ENCODE measurements at regions not wholly inside any gene's neighbourhood (a gene's known extent, or its start where the extent isn't known, plus 50 kb on each side); places are given as distances from the start of the nearest gene placed in this dataset.

DNA sequence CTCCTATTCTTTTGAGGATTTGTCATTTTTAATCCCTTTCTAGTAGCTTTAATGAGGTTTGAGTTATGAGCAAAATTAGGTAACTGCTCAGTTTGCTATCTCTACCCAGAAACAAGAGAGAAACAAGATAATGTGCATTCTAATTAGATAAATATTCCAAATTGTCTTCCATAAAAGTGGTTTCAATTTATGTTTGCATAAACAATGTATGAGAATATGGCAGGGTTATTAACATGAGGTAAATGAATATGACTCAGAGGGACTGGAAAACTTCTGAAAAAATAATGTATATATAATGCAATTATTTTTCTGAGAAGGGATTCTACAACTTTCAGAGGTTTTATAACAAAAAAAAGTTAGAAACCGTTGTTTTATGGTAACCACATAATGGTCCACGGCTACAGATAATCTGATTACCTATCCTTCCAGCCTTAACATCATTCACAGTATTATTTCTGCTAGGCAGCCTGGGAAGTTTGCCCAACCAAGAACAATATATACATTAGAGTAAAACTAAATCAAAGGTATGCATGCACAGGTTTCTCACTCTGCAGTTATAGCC is 101.2 kb downstream of the CRPPA start:
- no peak for DNase-seq (ENCODE audit: low read depth, low spot score)

DNA sequence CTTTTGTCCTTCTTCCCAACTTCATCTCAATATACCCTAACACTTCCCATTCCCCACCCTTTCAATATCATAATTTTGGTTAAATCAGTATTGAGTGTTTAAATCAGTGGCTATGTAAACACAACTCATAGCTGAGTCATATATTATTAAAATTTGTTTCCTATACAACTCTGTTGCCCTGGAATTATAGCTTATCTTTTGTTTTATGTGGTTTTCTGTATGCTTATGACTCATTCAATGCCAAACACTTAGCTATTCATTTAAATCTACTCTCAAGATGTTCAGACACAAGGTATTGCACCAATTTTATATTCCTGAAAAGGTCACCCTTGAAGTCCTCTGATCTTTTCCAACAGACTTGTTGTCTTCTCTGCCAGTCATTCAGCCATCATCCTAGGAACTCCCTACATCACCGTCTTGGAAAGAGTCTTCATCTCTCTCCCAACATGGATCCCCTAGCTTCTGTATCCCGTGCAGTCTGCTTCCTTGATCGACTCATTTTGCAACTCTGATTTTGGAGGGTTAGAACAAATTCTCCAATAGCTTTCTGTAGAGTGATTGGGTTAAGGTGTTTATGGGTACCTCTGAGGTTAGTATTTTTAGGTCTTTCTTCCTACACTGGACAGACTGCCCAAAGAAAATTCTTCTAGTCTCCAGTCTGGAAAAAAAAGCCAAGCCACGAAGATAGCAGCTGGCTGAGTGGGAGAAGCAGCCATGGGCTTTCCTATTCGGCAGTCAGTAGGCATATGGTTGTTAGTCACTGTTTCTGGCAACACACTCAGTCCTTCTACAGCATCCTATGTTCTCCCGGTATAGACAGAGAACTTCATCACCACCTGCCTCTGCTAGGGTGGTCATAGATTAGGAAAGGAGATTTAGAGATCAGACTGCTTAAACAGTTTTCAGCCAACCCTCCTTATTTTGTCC is 102.1 kb downstream of the CRPPA start:
- DNase-seq (ENCODE audit: low read depth, low spot score), result no peak

DNA sequence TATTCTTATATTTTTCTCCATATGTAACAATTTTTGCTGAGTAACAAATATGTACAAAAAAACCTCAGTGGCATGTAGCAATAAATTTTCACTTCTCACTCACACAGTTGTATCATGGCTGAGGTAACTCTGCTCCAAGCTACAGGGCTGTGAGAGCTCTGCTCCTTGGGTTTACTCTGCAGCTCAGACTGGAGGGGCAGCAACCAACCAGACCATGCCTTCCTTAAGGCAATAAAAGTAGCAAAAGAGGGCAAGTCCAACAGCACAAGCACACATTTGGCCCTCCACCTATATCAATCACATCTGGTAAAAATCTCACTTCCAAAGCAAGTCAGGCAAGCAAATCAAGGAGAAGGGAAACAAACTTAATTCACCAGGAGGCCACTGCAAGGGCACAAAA is 102.9 kb downstream of the CRPPA start:
- no peak for DNase-seq (ENCODE audit: low read depth, low spot score)

DNA sequence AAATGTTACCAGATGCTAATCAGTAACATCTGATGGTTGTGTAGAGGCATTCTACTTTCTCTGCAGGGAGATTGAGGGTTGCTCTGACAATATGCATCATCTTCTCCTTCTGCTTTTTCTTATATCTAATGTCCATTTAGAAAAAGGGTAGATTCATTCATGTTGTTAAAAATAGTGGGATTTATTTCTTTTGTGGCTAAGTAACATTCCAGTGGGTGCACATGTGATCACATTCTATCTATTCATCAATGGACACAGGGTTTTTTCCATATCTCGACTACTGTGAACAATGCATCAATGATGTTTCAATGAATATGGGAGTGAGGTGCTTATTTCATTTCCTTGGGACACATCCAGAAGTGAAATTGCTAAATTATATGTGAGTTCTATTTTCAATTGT is 103.9 kb downstream of the CRPPA start:
- no peak for DNase-seq (ENCODE audit: low read depth, low spot score)

DNA sequence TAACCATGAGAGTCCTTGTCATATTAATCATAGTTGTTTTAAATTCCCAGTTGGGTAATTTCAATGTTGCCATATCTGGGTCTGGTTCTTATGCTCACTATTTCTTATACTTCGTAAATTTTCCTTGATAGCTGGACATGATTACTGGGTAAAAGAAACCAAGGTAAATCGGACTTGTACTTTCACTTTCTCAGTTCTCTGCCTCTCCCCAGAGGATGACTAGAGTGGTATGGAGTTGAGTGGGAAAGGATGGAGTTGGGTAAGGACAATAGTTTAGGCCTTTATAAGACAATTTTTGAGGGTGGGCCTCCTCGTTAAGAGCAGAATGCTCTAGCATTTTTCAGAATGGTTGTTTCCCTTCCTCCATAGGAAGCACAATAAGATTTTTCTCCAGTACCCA is 106.1 kb downstream of the CRPPA start:
- DNase-seq (ENCODE audit: low read depth, low spot score), result no peak

DNA sequence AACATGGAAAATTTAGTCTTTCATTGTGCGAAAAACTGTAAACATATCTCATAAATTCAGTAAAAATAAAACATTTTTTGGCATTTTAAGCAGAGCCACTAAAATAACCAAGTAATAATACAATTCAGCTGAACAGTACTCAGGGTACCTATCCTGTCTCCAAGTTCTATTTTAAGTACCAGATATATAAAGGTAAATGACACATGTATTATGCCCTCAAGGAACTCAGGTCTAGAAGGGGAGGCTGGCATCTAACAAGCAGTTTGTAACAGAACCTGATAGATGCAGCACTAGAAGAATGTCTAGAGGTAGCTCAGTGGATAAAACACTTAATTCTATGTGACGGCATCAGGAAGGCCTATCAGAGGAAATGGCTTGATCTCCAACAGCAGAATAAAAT is 112.2 kb downstream of the CRPPA start:
- DNase-seq (ENCODE audit: low read depth, low spot score), result no peak

DNA sequence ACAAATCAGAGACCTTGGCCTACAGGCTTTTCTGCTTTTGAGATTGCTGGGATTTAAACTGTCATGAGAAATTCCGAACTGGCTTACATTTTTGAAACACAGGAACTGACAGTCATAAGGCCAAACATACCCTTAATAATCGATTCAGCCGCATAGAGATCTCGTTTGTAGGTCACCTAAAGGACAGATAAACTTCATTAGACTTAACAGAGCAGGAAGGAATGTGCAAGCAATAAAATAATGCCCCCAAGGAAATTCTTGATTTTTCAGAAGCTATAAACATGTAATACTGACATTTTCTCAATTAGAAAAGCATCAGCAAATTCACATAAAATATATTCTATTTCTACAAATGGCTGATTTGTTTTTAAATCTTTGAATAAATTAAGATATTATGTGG is 120.0 kb downstream of the CRPPA start:
- no peak for DNase-seq (ENCODE audit: low read depth, low spot score)

DNA sequence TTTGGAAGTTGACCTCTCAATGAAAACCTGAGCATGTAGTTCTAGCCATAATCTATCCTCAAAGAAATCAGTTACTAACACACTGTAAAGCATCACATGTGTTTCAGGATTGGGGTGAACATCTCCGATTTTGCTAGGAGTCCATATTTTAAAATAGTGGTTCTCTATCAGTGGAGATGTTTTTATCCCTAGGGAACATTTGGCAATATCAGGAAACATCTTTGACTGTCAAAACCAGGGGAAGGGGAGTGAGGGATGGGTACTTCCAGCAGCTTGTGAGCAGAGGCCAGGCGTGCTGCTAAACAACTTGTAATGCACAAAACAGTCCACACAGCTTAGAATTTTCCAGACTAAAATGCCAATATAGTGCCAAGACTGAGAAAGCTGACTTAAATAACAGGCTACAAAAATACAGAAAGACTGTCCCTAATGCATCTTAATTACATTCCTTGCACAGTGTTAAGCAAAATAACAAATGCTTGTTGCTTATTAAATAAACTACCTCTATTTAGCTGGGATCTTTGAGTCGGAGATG is 120.9 kb downstream of the CRPPA start:
- no peak for DNase-seq (ENCODE audit: low read depth, low spot score)

DNA sequence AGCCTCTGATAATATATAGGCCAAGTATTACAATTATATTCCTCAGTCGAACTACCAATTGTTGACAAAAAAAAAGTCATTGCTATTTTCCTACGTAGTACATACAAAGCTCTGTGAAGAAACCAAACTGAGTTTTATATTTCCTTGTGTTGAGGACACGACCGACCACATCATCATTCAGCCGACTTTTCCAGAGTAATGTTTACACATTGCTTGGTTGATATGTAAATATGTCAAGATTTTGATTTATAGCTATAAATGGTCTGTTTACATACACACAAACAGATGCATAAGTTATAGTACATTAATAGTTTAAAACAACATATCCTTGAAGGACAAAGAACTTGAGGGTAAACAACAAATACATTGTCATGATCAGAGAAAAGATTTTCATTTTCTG is 121.5 kb downstream of the CRPPA start:
- no peak for DNase-seq (ENCODE audit: low read depth, low spot score)

DNA sequence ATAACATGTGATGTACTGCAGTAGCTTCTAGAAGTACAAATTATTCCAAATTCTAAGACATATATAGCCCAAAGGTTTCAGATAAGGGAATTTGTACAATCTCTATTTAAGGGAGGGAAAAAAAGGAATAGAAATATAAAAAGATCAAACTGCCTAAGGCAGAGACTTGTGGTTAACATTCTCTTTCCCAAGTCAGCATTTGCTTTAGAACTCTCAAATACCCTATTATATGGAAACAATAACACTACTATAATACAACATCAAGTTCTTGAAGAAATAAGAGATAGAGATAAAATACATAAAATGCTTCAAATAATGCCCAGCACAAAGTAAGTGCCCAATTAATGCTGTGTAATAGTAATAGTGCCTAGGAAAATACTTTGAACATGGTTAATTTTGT is 123.1 kb downstream of the CRPPA start:
- no peak for DNase-seq (ENCODE audit: low read depth, low spot score)

DNA sequence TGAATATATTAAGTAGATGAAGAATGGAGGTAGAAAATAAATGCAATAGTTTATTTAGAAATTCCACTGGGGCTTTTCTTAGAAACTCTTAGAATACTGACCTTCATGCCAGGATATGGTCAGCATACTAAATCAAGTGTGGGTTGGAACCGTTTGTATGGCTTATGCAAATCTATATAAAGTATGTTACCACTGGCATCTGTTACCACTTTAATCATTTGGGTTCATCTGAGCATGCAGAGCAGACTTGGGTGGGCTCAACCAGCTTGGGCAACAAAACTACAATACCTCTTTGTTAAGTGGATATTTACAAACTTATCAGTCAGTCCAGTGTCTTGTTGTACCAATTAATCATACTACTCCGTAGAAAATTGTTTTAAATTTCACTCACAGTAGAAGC is 125.8 kb downstream of the CRPPA start:
- no peak for DNase-seq (ENCODE audit: low read depth, low spot score)

DNA sequence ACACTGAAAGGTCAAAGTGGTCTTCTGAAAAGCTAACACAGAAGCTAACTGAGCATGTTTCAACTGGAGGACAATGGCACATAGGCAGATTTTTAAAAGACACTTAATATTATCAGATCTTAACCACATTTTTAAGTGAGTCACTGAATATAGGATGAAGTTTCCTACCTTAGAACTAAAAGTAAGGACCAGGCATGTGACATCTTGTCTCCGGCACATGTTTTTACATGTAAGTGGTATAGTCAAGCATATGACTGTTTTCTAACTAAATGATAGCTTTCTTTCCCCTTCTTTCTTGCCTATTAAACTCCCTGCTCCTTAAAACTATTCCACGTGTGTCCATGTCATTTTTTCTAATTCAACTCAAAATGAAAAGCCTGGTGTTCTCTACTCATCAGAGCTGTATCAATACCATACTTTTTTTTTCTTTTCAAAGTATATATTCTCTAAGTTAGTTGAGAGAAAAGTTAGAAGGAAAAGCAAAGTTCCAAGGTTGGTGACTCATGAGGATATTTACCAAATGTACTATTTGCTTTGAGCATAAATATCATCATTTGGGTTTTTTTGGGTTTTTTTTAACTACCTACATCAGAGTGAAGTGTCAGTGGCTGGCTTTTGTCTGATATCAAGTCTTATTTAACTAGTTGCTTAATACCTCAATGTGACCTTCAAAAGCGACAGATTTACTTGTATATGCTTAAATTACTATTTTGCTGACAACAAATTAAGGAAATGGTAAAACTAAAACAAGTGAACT is 127.5 kb downstream of the CRPPA start:
- no peak for DNase-seq (ENCODE audit: low read depth, low spot score)

DNA sequence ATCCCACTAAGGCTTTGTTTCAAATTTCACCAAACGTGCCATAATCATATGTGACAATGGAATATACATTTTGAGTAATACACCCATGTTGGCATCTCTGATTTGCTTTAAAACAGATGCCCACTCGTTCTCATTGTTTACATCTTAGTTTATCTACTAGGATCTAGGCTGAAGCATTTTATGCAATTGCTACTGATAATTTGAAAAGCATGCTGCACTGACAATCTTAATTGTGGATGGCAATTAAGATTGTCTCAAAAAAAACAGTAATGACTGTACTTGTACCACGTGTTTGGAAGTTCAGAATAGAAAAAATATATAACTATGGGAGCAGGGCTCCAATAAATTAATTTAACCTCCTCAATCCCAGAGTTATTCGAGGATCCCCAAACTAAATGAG is 136.8 kb downstream of the CRPPA start:
- DNase-seq (ENCODE audit: low read depth, low spot score), result no peak

DNA sequence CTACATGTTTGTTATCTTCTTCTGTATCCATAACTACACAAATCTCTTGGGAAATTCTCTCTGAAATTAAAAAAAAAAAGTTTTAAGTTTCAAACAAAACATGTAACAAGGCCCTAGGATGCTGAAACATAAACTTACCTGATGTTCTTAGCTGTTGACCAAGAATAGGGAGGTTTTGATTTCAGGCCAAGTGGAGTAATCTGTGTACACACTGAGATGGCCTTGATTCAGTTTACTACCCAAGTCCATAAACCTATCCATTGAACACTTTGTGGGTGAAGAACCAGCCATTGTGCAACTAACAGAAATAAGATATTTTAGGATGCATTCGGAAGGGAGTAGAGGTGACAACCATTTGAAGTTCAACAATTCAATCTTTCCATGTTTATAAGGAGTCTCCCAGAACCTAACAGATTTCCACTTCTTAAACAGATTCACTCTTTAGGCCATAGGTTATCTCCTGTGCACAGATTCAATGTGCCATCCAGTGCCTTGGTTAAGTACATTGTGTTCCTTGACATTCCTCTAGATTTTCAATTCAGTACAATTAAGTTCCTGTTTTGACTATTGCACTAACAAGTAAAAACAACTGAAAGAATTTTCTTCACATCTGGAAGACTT is 143.1 kb downstream of the CRPPA start:
- DNase-seq (ENCODE audit: low read depth, low spot score), result no peak

DNA sequence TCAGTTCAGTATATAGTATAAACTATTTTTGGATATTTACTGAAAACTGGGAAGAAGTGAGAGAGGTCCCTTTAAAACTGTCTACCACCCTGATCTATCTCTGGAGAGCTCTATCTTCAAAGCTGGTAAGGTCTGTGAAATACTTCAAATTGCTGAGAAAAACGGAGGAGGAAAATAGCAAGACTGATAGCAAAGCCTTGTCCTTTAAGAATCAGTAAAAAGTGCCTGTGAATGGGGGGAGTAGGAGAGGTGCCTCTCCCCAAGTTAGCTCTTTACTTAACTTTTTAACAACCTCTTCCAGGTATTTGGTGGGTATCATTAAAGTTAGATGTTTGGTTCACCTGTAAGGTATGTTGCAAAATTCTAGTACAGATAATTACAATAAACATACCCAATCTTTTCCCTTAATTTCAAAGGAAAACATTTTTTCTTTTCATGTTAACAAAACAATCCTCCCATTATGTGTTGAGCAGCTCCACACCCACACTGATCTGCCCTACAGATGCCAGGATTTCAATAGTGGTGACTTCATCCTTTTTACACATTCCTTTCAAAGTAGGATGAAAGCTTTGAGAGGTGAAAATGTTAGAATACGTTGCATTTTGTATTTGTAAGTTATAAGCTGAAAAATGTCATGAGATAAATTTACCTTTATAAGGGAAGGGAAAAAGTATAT is 149.2 kb downstream of the CRPPA start:
- DNase-seq (ENCODE audit: low read depth, low spot score), result no peak

DNA sequence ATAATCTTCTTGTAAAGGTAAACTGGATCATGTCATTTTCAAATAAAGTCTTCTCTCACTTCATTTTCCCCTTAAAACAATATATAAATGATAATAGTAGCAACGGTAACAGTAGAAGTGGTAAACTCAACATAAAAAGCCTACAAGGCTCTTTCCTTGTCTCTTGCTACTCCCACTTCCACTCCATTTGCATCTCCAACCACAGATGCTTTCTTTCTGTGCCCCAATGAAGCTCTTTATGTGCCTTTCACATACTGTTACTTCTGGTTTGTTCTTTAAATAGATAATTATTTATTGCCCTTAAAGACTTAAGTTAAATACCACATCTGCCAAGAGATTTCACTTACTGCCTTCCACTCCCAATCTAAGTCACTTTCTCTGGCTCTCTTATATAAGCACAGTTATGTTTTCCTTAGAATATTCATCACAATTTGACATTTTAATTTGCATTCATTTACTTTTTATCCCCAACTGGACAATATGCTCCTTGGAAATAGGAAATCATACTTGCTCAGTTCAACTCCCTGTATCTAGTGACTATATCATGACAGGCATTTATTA is 149.9 kb downstream of the CRPPA start:
- DNase-seq (ENCODE audit: low read depth, low spot score), result no peak

DNA sequence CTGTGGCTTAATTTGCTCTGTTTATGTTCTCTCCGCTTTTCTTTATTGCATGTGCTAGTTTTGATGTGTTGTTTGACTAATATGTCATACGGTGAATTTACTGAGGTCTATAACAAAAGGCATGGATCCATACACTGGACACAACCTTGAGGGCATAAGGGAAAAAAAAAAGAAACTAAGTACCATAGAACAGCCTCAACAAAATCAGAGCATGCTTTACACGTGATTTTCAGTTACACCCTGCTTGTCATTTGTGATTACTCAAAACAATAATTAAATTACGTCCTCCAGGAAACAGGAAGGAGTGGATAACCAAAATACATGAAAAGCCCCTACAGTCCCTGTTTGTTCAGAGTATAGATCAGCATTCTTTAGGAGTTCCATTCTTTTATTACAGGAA is 150.5 kb downstream of the CRPPA start:
- no peak for DNase-seq (ENCODE audit: low read depth, low spot score)

DNA sequence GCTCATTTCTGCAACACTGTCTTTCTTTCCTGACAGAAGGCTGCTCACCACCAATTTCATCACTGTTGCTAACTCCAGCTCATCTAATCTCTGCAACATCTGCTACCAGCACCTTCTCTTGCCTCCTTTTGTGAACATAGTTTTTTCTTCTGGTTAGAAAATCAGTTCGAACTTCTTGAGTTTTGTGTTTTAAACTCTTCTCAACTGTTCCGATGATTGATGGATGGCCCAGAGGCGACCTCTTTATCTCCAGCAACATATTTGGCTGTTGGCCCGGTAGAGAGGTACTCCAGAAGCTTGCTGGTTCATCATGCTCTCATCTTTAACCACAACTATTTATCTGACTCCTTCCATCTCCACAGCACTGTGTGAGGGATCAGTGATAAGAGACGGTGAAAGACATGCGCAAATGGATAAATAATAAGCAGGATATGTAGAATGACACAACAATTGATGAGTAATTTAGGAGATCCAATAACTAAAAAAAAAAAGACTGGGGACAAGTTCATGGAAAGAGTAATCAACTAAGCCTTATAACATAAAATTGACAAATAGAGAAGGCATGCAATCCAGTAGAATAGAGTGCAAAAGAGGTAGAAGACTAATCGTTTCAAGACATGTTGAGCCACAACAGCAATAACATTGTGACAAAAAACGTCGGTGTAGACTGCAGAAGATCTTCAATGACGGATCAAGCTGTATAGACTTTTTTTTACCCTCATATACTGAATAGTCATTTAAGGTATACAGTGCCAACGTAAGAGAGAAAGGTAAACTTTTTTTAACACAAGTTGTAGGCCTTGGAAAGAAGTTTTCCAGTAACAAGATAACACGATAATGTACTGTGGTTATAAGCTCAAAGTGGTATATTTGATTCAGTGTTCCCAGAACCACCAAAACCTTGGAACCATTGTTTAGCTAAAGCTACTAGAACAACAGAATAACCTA is 152.2 kb downstream of the CRPPA start:
- no peak for DNase-seq (ENCODE audit: low read depth, low spot score)

DNA sequence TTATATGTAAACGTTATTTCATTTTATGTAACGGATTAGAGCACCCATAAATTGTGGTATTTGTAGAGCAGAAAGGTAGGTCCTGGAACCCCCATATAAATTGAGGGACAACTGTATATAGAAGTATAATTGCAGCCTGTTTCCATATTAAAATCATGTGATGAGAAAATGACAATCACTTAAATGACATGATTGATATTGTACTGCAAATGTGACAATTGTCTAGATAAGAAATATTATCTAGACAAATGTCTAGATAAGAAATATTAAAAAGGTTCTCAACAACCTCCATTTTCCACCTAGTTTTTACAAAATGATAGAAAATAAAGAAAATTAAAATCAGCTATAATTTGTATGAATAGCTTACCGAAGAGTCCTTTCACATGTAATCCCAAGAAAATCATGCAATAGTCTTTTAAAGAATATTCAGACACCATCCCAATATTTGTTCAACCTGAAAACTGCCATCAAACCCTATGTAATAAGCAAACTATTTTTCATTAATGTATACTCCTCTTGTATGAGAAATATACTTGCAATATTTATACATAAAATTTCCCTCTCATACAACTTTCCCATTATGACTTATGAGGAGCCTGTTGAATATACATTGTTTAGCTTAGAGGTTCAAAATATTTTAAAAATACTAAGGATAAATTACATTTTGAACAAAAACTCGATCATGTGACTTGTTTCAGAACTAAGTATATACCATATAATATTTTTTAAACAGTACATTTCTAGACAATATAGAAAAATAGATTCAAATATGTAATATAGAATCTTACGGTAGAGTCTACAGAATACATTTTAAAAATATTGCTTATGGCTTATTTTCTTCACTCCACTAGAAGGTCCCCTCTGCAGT is 153.2 kb downstream of the CRPPA start:
- no peak for DNase-seq (ENCODE audit: low read depth, low spot score)
